ENCODE measurements at regions not wholly inside any gene's neighbourhood (a gene's known extent, or its start where the extent isn't known, plus 50 kb on each side); places are given as distances from the start of the nearest gene placed in this dataset.

DNA sequence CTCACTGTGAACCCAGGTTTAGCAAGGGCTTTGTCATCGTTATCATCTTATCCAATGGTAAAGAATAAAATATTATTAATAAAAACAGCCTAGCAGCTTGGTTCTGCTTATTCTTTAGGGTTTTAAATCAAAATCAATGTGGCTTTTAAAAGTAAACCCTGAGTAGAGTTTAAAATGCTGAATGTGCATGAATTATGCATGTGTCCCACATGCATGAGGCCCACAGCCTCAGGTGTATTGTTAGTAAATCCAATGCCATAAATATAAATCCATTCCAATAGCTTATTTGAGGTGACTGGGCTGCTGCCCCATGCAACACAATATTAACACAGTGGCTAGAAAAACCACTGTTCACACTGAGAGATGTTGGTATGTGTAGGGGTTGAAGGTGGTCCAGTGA lies 254.1 kb downstream of the HNMT start:
- no CpG with 5 or more reads among the region's 1 CpG for WGBS
- H2AFZ ChIP-seq (ENCODE audit: low read depth, low read length), result no peak overlapping the region
- no peak overlapping the region for H3K4me3 ChIP-seq (ENCODE audit: insufficient read depth in 1 of 2, low read depth in 1 of 2, low read length in 2 of 2)
- H2BK12ac ChIP-seq (ENCODE audit: low read length in 2 of 2), result no peak overlapping the region
- no peak overlapping the region for H3K14ac ChIP-seq (ENCODE audit: low read length in 2 of 2)
- no peak overlapping the region for H2AK5ac ChIP-seq (ENCODE audit: low read length, severe bottlenecking)
- H3K79me1 ChIP-seq (replicated peaks; ENCODE audit: low read length, poor library complexity, severe bottlenecking), result no peaks in the 10 kb centered on the region
- no peak overlapping the region for H3K4me2 ChIP-seq (ENCODE audit: low read length, poor library complexity, severe bottlenecking)
- no peaks in the 10 kb centered on the region for H3K27me3 ChIP-seq (ENCODE audit: control insufficient read depth in 1 of 2, insufficient read depth in 1 of 2, low read length in 2 of 2)
- no peaks in the 10 kb centered on the region for H3K9me3 ChIP-seq (ENCODE audit: control insufficient read depth, low read length)
- H3K23ac ChIP-seq (ENCODE audit: low read length in 2 of 2), result no peak overlapping the region
- H3K27ac ChIP-seq (ENCODE audit: low read length, poor library complexity, severe bottlenecking), result no peak overlapping the region
- DNase-seq, result no peak
- no peaks in the 10 kb centered on the region for H3K4me1 ChIP-seq (ENCODE audit: control insufficient read depth, insufficient read depth, low read depth, low read length)
- H3K4ac ChIP-seq (ENCODE audit: low read depth in 1 of 2, low read length in 2 of 2), result no peak overlapping the region
- no peak overlapping the region for H4K91ac ChIP-seq (ENCODE audit: low read length)
- no peaks in the 10 kb centered on the region for H3K36me3 ChIP-seq (ENCODE audit: control insufficient read depth in 1 of 2, insufficient read depth in 2 of 2, low read depth in 1 of 2, low read length in 2 of 2)
- H2BK15ac ChIP-seq (ENCODE audit: low read depth, poor library complexity, severe bottlenecking), result no peak overlapping the region
- H3K18ac ChIP-seq (ENCODE audit: low read depth in 1 of 2, low read length in 2 of 2), result no peak overlapping the region
- no peak overlapping the region for H2BK5ac ChIP-seq (ENCODE audit: low read depth, low read length, poor library complexity, severe bottlenecking)
- no peak overlapping the region for H2BK120ac ChIP-seq (ENCODE audit: low read depth, low read length)
- no peak overlapping the region for H4K8ac ChIP-seq (ENCODE audit: low read length)
- H3K9ac ChIP-seq (ENCODE audit: low read length), result no peak overlapping the region

DNA sequence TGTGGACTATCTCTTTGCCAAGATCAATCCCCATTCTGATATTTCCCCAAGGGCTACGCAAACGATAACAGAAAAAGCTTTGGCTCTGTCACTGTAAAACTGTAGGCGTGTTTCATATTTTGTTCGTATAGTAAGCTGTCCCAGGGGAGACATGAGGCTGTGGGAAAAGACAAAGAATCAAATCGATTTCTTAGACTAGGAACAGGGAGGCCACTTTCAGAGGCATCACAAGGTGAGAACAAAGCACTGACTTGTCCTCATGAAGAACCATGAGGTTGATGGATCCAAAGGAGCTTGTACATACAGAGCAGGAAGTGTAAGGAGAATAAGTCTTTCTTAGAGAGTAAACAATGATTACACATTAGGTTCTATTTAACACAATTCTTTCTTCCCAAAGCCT lies 255.7 kb downstream of the HNMT start:
- H3K27me3 ChIP-seq (ENCODE audit: control insufficient read depth in 1 of 2, insufficient read depth in 1 of 2, low read length in 2 of 2), result no peaks in the 10 kb centered on the region
- H3K79me1 ChIP-seq (replicated peaks; ENCODE audit: low read length, poor library complexity, severe bottlenecking), result no peaks in the 10 kb centered on the region
- H4K8ac ChIP-seq (ENCODE audit: low read length), result no peak overlapping the region
- H3K9ac ChIP-seq (ENCODE audit: low read length), result no peak overlapping the region
- H2BK5ac ChIP-seq (ENCODE audit: low read depth, low read length, poor library complexity, severe bottlenecking), result no peak overlapping the region
- no peak overlapping the region for H3K4me2 ChIP-seq (ENCODE audit: low read length, poor library complexity, severe bottlenecking)
- no peak overlapping the region for H3K18ac ChIP-seq (ENCODE audit: low read depth in 1 of 2, low read length in 2 of 2)
- H2BK12ac ChIP-seq (ENCODE audit: low read length in 2 of 2), result no peak overlapping the region
- H4K91ac ChIP-seq (ENCODE audit: low read length), result no peak overlapping the region
- H3K36me3 ChIP-seq (ENCODE audit: control insufficient read depth in 1 of 2, insufficient read depth in 2 of 2, low read depth in 1 of 2, low read length in 2 of 2), result no peaks in the 10 kb centered on the region
- no peak overlapping the region for H3K27ac ChIP-seq (ENCODE audit: low read length, poor library complexity, severe bottlenecking)
- no peak overlapping the region for H3K4me3 ChIP-seq (ENCODE audit: insufficient read depth in 1 of 2, low read depth in 1 of 2, low read length in 2 of 2)
- no peak overlapping the region for H3K14ac ChIP-seq (ENCODE audit: low read length in 2 of 2)
- no peaks in the 10 kb centered on the region for H3K4me1 ChIP-seq (ENCODE audit: control insufficient read depth, insufficient read depth, low read depth, low read length)
- H2BK120ac ChIP-seq (ENCODE audit: low read depth, low read length), result no peak overlapping the region
- H3K9me3 ChIP-seq (ENCODE audit: control insufficient read depth, low read length), result no peaks in the 10 kb centered on the region
- no peak overlapping the region for H2AK5ac ChIP-seq (ENCODE audit: low read length, severe bottlenecking)
- H2AFZ ChIP-seq (ENCODE audit: low read depth, low read length), result no peak overlapping the region
- H3K23ac ChIP-seq (ENCODE audit: low read length in 2 of 2), result no peak overlapping the region
- 92% methylated on average over 5 of the region's 5 CpGs for WGBS
- H3K4ac ChIP-seq (ENCODE audit: low read depth in 1 of 2, low read length in 2 of 2), result no peak overlapping the region
- DNase-seq, result no peak
- H2BK15ac ChIP-seq (ENCODE audit: low read depth, poor library complexity, severe bottlenecking), result no peak overlapping the region

DNA sequence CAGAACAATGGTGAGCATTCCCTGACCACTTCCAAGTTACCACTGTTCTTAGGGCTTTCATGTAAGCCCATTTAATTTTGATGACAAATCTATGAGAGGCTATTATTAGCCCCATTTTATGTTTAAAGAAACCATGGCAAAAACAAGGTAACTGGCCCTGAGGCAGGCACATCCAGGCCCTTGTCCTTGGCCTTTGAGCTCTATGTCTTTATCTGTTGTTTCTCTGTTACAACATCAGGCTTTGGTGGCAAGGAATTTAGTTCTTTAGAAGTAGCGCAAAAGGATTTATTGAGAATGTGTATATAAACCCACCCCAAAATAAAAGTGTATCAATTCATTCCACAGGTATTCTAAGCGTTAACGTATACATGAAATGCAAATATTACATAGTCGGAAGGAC lies 257.1 kb downstream of the HNMT start:
- no peaks in the 10 kb centered on the region for H3K36me3 ChIP-seq (ENCODE audit: control insufficient read depth in 1 of 2, insufficient read depth in 2 of 2, low read depth in 1 of 2, low read length in 2 of 2)
- H2BK5ac ChIP-seq (ENCODE audit: low read depth, low read length, poor library complexity, severe bottlenecking), result no peak overlapping the region
- no peak overlapping the region for H4K8ac ChIP-seq (ENCODE audit: low read length)
- no peaks in the 10 kb centered on the region for H3K4me1 ChIP-seq (ENCODE audit: control insufficient read depth, insufficient read depth, low read depth, low read length)
- no peak overlapping the region for H2BK15ac ChIP-seq (ENCODE audit: low read depth, poor library complexity, severe bottlenecking)
- H2AFZ ChIP-seq (ENCODE audit: low read depth, low read length), result no peak overlapping the region
- no peak overlapping the region for H3K9ac ChIP-seq (ENCODE audit: low read length)
- H3K79me1 ChIP-seq (replicated peaks; ENCODE audit: low read length, poor library complexity, severe bottlenecking), result no peaks in the 10 kb centered on the region
- no peaks in the 10 kb centered on the region for H3K27me3 ChIP-seq (ENCODE audit: control insufficient read depth in 1 of 2, insufficient read depth in 1 of 2, low read length in 2 of 2)
- H2BK120ac ChIP-seq (ENCODE audit: low read depth, low read length), result no peak overlapping the region
- WGBS, result 98% methylated on average over 3 of the region's 4 CpGs
- no peak overlapping the region for H4K91ac ChIP-seq (ENCODE audit: low read length)
- no peak overlapping the region for H3K23ac ChIP-seq (ENCODE audit: low read length in 2 of 2)
- H3K4me2 ChIP-seq (ENCODE audit: low read length, poor library complexity, severe bottlenecking), result no peak overlapping the region
- H3K27ac ChIP-seq (ENCODE audit: low read length, poor library complexity, severe bottlenecking), result no peak overlapping the region
- H3K4me3 ChIP-seq (ENCODE audit: insufficient read depth in 1 of 2, low read depth in 1 of 2, low read length in 2 of 2), result no peak overlapping the region
- H3K4ac ChIP-seq (ENCODE audit: low read depth in 1 of 2, low read length in 2 of 2), result no peak overlapping the region
- H2AK5ac ChIP-seq (ENCODE audit: low read length, severe bottlenecking), result no peak overlapping the region
- H3K18ac ChIP-seq (ENCODE audit: low read depth in 1 of 2, low read length in 2 of 2), result no peak overlapping the region
- no peaks in the 10 kb centered on the region for H3K9me3 ChIP-seq (ENCODE audit: control insufficient read depth, low read length)
- H3K14ac ChIP-seq (ENCODE audit: low read length in 2 of 2), result no peak overlapping the region
- H2BK12ac ChIP-seq (ENCODE audit: low read length in 2 of 2), result no peak overlapping the region
- DNase-seq, result no peak

DNA sequence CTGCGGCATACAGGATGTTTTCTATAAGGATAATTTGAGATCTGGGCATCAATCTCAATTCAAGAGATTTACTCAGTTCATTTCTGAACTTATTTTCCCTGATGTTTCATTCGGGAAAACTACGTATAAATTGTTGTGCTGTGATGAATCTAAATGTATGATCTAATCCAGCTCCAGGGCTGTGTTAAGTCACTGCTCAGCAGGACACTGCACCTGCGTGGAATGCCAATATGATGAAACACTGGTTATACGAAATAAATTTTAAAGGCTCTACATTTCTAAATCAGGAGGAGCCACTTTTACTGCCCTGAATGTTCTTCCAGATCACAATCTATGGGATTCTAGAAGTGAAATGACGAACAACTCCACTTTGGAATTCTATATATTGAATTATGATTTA lies 259.0 kb downstream of the HNMT start:
- H3K36me3 ChIP-seq (ENCODE audit: control insufficient read depth in 1 of 2, insufficient read depth in 2 of 2, low read depth in 1 of 2, low read length in 2 of 2), result no peaks in the 10 kb centered on the region
- H3K27ac ChIP-seq (ENCODE audit: low read length, poor library complexity, severe bottlenecking), result no peak overlapping the region
- DNase-seq, result no peak
- H2AK5ac ChIP-seq (ENCODE audit: low read length, severe bottlenecking), result no peak overlapping the region
- no peak overlapping the region for H3K18ac ChIP-seq (ENCODE audit: low read depth in 1 of 2, low read length in 2 of 2)
- H3K4me1 ChIP-seq (ENCODE audit: control insufficient read depth, insufficient read depth, low read depth, low read length), result no peaks in the 10 kb centered on the region
- H4K8ac ChIP-seq (ENCODE audit: low read length), result no peak overlapping the region
- H4K91ac ChIP-seq (ENCODE audit: low read length), result no peak overlapping the region
- H2BK12ac ChIP-seq (ENCODE audit: low read length in 2 of 2), result no peak overlapping the region
- no peak overlapping the region for H2BK5ac ChIP-seq (ENCODE audit: low read depth, low read length, poor library complexity, severe bottlenecking)
- no peak overlapping the region for H2AFZ ChIP-seq (ENCODE audit: low read depth, low read length)
- H3K4me3 ChIP-seq (ENCODE audit: insufficient read depth in 1 of 2, low read depth in 1 of 2, low read length in 2 of 2), result no peak overlapping the region
- H3K4me2 ChIP-seq (ENCODE audit: low read length, poor library complexity, severe bottlenecking), result no peak overlapping the region
- no peak overlapping the region for H2BK15ac ChIP-seq (ENCODE audit: low read depth, poor library complexity, severe bottlenecking)
- H3K23ac ChIP-seq (ENCODE audit: low read length in 2 of 2), result no peak overlapping the region
- no peak overlapping the region for H3K4ac ChIP-seq (ENCODE audit: low read depth in 1 of 2, low read length in 2 of 2)
- no peaks in the 10 kb centered on the region for H3K79me1 ChIP-seq (replicated peaks; ENCODE audit: low read length, poor library complexity, severe bottlenecking)
- WGBS, result 83% methylated on average over 3 of the region's 6 CpGs
- no peak overlapping the region for H3K9ac ChIP-seq (ENCODE audit: low read length)
- H3K27me3 ChIP-seq (ENCODE audit: control insufficient read depth in 1 of 2, insufficient read depth in 1 of 2, low read length in 2 of 2), result no peaks in the 10 kb centered on the region
- H3K14ac ChIP-seq (ENCODE audit: low read length in 2 of 2), result no peak overlapping the region
- H3K9me3 ChIP-seq (ENCODE audit: control insufficient read depth, low read length), result no peaks in the 10 kb centered on the region
- H2BK120ac ChIP-seq (ENCODE audit: low read depth, low read length), result no peak overlapping the region

All from mesenchymal stem cell (in vitro differentiated cells and primary cell).